ENCODE measurements at regions not wholly inside any gene's neighbourhood (a gene's known extent, or its start where the extent isn't known, plus 50 kb on each side); places are given as distances from the start of the nearest gene placed in this dataset.

DNA sequence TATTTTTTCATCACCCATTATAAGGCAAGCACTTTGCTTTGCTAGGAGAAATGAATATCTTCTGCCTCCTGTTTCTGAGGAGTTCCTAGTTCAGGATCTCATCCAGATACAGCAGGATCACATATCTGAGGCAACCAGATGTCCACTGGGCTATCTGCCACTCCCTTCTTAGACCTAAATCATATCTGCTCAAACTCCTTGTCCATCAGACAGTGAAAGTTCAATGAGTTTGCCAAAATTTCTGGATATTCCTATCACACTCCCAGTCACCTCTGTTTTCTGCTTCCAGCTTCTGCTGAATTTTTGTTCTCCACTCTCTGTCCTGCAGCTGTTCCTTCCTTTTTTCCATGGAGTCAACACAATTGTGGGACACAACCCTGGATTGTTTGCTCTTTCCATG is 54.2 kb upstream of the BASP1 start:
- dilution Hi-C loops (cut with MboI; ENCODE audit: extremely low pct_ligation_motif_present, low sequenced_read_pairs): no loop called here
- H3K9me1 ChIP-seq (replicated peaks; ENCODE audit: control insufficient read depth, extremely low read depth, insufficient read depth, low read length): no peaks in the 10 kb centered on the region
- H3K4me3 ChIP-seq (replicated peaks in 1 of 3; ENCODE audit: insufficient read depth in 1 of 3, low read depth in 1 of 3, low read length in 3 of 3): no peak overlapping the region
- H3K79me2 ChIP-seq (ENCODE audit: control insufficient read depth, insufficient read depth, low read length): no peaks in the 10 kb centered on the region
- no peaks in the 10 kb centered on the region for H3K27me3 ChIP-seq (ENCODE audit: control insufficient read depth in 2 of 2, insufficient read depth in 2 of 2, low read length in 2 of 2)
- H4K20me1 ChIP-seq (replicated peaks; ENCODE audit: control insufficient read depth, extremely low read depth, insufficient read depth, low read length): no peaks in the 10 kb centered on the region
- peaks cover 2% of the 10 kb centered on the region for H3K4me1 ChIP-seq (ENCODE audit: control insufficient read depth, extremely low read depth, insufficient read depth, low read length)
- TF ChIP-seq MYC (IDR thresholded peaks at IDR 0.05; ENCODE audit: low read depth, low read length) (no peak), POLR2AphosphoS5 (IDR thresholded peaks at IDR 0.05; ENCODE audit: insufficient read depth, low read depth, low read length) (no peak), GATA2 (IDR thresholded peaks at IDR 0.05; ENCODE audit: insufficient read depth, insufficient read length, low read depth, low read length) (no peak)
- TF ChIP-seq, protein P1, sequence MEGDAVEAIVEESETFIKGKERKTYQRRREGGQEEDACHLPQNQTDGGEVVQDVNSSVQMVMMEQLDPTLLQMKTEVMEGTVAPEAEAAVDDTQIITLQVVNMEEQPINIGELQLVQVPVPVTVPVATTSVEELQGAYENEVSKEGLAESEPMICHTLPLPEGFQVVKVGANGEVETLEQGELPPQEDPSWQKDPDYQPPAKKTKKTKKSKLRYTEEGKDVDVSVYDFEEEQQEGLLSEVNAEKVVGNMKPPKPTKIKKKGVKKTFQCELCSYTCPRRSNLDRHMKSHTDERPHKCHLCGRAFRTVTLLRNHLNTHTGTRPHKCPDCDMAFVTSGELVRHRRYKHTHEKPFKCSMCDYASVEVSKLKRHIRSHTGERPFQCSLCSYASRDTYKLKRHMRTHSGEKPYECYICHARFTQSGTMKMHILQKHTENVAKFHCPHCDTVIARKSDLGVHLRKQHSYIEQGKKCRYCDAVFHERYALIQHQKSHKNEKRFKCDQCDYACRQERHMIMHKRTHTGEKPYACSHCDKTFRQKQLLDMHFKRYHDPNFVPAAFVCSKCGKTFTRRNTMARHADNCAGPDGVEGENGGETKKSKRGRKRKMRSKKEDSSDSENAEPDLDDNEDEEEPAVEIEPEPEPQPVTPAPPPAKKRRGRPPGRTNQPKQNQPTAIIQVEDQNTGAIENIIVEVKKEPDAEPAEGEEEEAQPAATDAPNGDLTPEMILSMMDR (IDR thresholded peaks at IDR 0.05; ENCODE audit: extremely low read depth in 1 of 2, insufficient read depth in 1 of 2, low read depth in 1 of 2, low read length in 2 of 2): no peak
- DNase-seq (ENCODE audit: low read depth, low spot score) (no peak), FAIRE-seq (no peak)
- H3K36me3 ChIP-seq (ENCODE audit: control insufficient read depth in 2 of 2, extremely low read depth in 1 of 2, insufficient read depth in 2 of 2, low read length in 2 of 2): no peaks in the 10 kb centered on the region
- H3K9ac ChIP-seq (replicated peaks; ENCODE audit: extremely low read depth, insufficient read depth, low read length): no peak overlapping the region
- H3K9me3 ChIP-seq (replicated peaks; ENCODE audit: control insufficient read depth, insufficient read depth, low read length): no peaks in the 10 kb centered on the region
- no peak overlapping the region for H3K4me2 ChIP-seq (ENCODE audit: insufficient read depth, low read length)
- intact Hi-C loops (cut with micrococcal nuclease): no loop called here
- no peak overlapping the region for H3K27ac ChIP-seq (ENCODE audit: insufficient read depth, low read depth, low read length)
- ChIA-PET CTCF (interaction anchor here (0.6 kb wide), 1 partner anchor 30 kb away, joined by 3 read pairs; no protein-coding TSS in a partner anchor), POLR2A (no interaction called here)
- BruUV-seq (replicated peaks): no TSS peak
- H2AFZ ChIP-seq (ENCODE audit: low read depth, low read length): no peak overlapping the region

DNA sequence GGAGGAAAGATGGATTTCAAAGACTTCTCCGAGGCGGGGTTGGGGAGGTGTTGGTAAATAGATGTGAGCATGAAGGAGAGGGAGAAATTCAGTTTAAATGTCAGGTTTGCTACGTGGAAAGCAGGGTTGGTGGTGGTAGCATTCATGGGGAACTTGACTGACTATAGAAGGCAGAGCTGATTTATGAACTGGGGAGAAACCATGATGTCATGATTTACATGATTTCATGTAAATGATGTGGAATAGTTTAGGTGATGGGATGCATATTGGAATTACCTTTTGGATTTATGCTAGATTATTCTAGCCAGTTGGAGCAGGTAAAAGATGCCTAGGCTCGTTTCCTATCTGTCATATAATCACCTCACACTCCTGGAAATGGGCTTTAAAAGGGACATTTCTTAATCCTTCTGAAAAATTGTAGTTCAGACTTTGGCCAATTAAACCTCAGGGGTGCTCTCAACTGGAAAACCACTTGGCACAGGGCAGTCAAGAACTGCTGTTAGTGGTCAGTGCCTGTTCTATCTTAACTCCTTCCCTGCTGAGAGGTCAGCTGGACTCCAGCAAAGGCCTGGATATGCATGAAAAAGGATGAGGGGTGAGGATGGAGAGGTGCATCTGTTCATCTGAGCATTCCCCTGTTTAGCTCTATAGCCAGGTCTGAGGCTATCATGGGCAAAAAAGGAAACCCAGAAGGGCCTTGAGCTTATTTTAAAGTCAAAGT is 50.1 kb upstream of the BASP1 start:
- Histone ChIP-seq H3K36me3 (ENCODE audit: control insufficient read depth in 2 of 2, extremely low read depth in 1 of 2, insufficient read depth in 2 of 2, low read length in 2 of 2) (no peaks in the 10 kb centered on the region), H3K27ac (ENCODE audit: insufficient read depth, low read depth, low read length) (no peak overlapping the region), H3K79me2 (ENCODE audit: control insufficient read depth, insufficient read depth, low read length) (no peaks in the 10 kb centered on the region), H3K9ac (replicated peaks; ENCODE audit: extremely low read depth, insufficient read depth, low read length) (no peak overlapping the region), H3K4me3 (replicated peaks in 1 of 3; ENCODE audit: insufficient read depth in 1 of 3, low read depth in 1 of 3, low read length in 3 of 3) (no peak overlapping the region), H4K20me1 (replicated peaks; ENCODE audit: control insufficient read depth, extremely low read depth, insufficient read depth, low read length) (no peaks in the 10 kb centered on the region), H2AFZ (ENCODE audit: low read depth, low read length) (no peak overlapping the region), H3K9me3 (replicated peaks; ENCODE audit: control insufficient read depth, insufficient read depth, low read length) (no peaks in the 10 kb centered on the region), H3K9me1 (replicated peaks; ENCODE audit: control insufficient read depth, extremely low read depth, insufficient read depth, low read length) (no peaks in the 10 kb centered on the region), H3K4me2 (ENCODE audit: insufficient read depth, low read length) (no peak overlapping the region), H3K4me1 (ENCODE audit: control insufficient read depth, extremely low read depth, insufficient read depth, low read length) (peaks cover 27% of the 10 kb centered on the region), H3K27me3 (ENCODE audit: control insufficient read depth in 2 of 2, insufficient read depth in 2 of 2, low read length in 2 of 2) (no peaks in the 10 kb centered on the region)
- ChIA-PET POLR2A (no interaction called here), CTCF (interaction anchor here (4.2 to 4.9 kb wide), 2 partner anchors 23 to 35 kb away, joined by 25 to 39 read pairs; no protein-coding TSS in a partner anchor)
- FAIRE-seq (no peak), DNase-seq (ENCODE audit: low read depth, low spot score) (no peak)
- no peak for TF ChIP-seq POLR2AphosphoS5 (IDR thresholded peaks at IDR 0.05; ENCODE audit: insufficient read depth, low read depth, low read length)
- TF ChIP-seq MYC (IDR thresholded peaks at IDR 0.05; ENCODE audit: low read depth, low read length): no peak
- TF ChIP-seq FOS (IDR thresholded peaks at IDR 0.05; ENCODE audit: borderline replicate concordance, insufficient read depth, low read length): no peak
- no peak for TF ChIP-seq GATA2 (IDR thresholded peaks at IDR 0.05; ENCODE audit: insufficient read depth, insufficient read length, low read depth, low read length)
- TF ChIP-seq POLR2A (IDR thresholded peaks at IDR 0.05; ENCODE audit: low read depth, low read length): no peak
- no peak for TF ChIP-seq JUN (IDR thresholded peaks at IDR 0.05; ENCODE audit: borderline replicate concordance, insufficient read depth, insufficient read length, low read depth)
- TF ChIP-seq, protein P1 (IDR thresholded peaks at IDR 0.05; ENCODE audit: extremely low read depth in 1 of 2, insufficient read depth in 1 of 2, low read depth in 1 of 2, low read length in 2 of 2): no peak
- TF ChIP-seq, protein P2, sequence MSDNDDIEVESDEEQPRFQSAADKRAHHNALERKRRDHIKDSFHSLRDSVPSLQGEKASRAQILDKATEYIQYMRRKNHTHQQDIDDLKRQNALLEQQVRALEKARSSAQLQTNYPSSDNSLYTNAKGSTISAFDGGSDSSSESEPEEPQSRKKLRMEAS (IDR thresholded peaks at IDR 0.05; ENCODE audit: insufficient read depth, insufficient read length): no peak
- no peak for TF ChIP-seq EZH2 (IDR thresholded peaks at IDR 0.05; ENCODE audit: borderline replicate concordance, low read depth, low read length, severe bottlenecking)
- BruUV-seq (replicated peaks): no TSS peak
- dilution Hi-C loops (cut with MboI; ENCODE audit: extremely low pct_ligation_motif_present, low sequenced_read_pairs): no loop called here
- intact Hi-C loops (cut with micrococcal nuclease): no loop called here

Measured in endothelial cell of umbilical vein (primary cell).